ENCODE measurements at regions not wholly inside any gene's neighbourhood (a gene's known extent, or its start where the extent isn't known, plus 50 kb on each side); places are given as distances from the start of the nearest gene placed in this dataset.

GRCh38 chr2:144040834-144041233, 479.1 kb downstream of the ZEB2 start:
- no peak overlapping the region for H3K27ac ChIP-seq

GRCh38 chr2:144032566-144032965, 487.4 kb downstream of the ZEB2 start:
- no peak for TF ChIP-seq CTCF (conservative IDR thresholded peaks at IDR 0.05)
- no peak overlapping the region for H3K27ac ChIP-seq

More at GRCh38 chr2:144040834-144041233, 479.1 kb downstream of the ZEB2 start:
- TF ChIP-seq CTCF (conservative IDR thresholded peaks at IDR 0.05) = no peak

GRCh38 chr2:144030791-144031190, 489.1 kb downstream of the ZEB2 start:
- H3K27ac ChIP-seq = no peak overlapping the region
- no peak for TF ChIP-seq CTCF (conservative IDR thresholded peaks at IDR 0.05)

DNA sequence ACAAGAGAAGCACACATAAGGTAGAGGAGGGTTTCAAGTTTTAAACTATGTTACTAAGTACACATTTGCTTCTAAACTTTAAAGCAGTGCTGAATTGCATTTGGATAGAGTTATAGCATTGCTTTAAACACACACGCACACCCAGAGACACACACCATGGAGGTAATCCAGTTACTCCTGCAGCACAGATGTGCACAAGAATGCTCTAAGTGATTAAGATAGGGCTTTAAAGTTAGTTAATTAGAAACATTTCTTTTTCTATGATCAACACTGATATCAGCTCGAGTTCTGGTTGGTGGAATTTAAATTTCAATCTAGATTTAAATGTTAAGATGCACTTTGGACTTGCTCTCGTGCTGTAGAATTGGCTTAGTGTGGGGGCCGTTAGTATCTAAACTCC, 492.3 kb downstream of the ZEB2 start:
- TF ChIP-seq CTCF (conservative IDR thresholded peaks at IDR 0.05) = no peak
- H3K27ac ChIP-seq = no peak overlapping the region

DNA sequence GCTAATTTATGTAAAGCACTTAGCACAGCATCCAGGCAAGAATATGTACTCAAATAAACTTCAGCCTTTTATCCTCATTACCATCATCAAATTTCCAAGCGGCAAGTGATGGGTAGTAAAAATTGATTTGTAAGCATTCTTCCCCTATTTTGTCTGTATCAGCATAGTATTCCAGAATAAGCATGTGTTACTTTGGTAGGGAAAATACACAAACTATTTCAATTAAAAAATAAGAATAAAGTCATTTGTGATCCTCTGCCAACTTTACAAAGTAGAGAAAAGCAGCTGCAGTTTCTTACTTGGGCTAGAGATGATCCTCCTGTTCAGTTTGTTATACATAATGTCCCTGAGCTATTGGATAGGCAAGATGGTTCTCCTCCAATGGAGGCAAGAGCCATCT, 493.2 kb downstream of the ZEB2 start:
- TF ChIP-seq CTCF (conservative IDR thresholded peaks at IDR 0.05) = no peak
- H3K27ac ChIP-seq = no peak overlapping the region

GRCh38 chr2:144020047-144020446, 499.9 kb downstream of the ZEB2 start:
- no peak overlapping the region for H3K27ac ChIP-seq

DNA sequence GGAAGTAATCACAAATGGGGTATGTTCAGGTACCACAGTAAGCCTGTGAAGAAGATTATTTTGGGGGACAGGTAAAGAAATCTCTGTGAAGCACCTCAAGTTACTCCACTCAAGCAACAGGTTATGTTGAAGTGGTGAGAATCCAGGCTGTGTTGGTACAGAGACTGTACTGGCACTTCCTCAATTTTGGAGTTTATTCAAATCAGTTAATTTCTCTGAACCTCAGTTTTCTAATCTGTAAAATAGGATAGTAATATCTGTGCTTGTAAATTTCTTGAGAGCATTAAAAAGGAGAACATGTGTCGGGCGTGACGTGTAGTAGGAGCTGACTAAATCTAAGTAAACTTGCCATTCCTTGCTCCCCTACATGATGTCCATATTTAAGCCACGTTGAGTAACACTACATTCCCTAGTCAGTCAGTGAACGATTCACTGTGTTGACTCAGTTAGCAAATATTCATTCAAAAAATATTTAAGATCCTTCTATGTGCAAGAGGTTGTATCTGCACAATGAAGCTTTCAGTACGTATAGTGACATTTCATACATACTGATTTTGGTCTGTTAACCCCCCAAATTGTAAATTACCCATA, 504.2 kb downstream of the ZEB2 start:
- H3K27ac ChIP-seq = no peak overlapping the region
- no peak for TF ChIP-seq CTCF (conservative IDR thresholded peaks at IDR 0.05)

More at GRCh38 chr2:144020047-144020446, 499.9 kb downstream of the ZEB2 start:
- TF ChIP-seq CTCF (conservative IDR thresholded peaks at IDR 0.05) = no peak

Measured in VCaP (cell line).